ENCODE measurements at regions not wholly inside any gene's neighbourhood (a gene's known extent, or its start where the extent isn't known, plus 50 kb on each side); places are given as distances from the start of the nearest gene placed in this dataset.

- Histone ChIP-seq H3K27ac (no peak overlapping the region), H3K27me3 (no peaks in the 10 kb centered on the region), H3K4me1 (no peaks in the 10 kb centered on the region), H3K36me3 (no peaks in the 10 kb centered on the region), H3K4me3 (replicated peaks in 1 of 3) (no peak overlapping the region), H3K9me3 (no peaks in the 10 kb centered on the region)
- DNase-seq = no peak
- intact Hi-C loops (cut with DNase I) = loop anchor here (10.0 kb wide), 1 partner anchor 57 kb away; no protein-coding TSS in a partner anchor
- WGBS, 2 donors = 38 to 47% methylated on average over 1 of the region's 1 CpG
- no peak for TF ChIP-seq POLR2A (IDR thresholded peaks at IDR 0.05)
- TF ChIP-seq, protein P1, sequence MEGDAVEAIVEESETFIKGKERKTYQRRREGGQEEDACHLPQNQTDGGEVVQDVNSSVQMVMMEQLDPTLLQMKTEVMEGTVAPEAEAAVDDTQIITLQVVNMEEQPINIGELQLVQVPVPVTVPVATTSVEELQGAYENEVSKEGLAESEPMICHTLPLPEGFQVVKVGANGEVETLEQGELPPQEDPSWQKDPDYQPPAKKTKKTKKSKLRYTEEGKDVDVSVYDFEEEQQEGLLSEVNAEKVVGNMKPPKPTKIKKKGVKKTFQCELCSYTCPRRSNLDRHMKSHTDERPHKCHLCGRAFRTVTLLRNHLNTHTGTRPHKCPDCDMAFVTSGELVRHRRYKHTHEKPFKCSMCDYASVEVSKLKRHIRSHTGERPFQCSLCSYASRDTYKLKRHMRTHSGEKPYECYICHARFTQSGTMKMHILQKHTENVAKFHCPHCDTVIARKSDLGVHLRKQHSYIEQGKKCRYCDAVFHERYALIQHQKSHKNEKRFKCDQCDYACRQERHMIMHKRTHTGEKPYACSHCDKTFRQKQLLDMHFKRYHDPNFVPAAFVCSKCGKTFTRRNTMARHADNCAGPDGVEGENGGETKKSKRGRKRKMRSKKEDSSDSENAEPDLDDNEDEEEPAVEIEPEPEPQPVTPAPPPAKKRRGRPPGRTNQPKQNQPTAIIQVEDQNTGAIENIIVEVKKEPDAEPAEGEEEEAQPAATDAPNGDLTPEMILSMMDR (IDR thresholded peaks at IDR 0.05) = no peak
These were observed 892.2 kb upstream of the ACO1 start for GRCh38 chr9:31492229-31492628.

DNA sequence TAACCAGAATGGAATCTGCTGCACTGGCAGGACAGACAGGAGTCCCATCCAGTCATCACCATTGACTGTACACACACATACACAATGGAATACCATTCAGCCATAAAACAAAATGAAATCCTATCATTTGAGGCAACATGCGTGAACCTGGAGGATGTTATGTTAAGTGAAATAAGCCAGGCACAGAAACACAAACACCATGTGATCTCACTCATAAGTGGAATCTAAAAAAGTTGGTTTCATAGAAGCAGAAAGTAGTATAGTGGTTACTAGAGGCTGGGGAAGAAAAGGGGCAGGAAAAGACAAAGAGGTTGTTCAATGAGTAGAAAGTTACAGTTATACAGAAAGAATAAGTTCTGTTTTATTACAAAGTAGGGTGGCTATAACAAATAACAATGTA lies 884.0 kb upstream of the ACO1 start:
- DNase-seq = no peak
- Histone ChIP-seq H3K27ac (no peak overlapping the region), H3K4me1 (no peaks in the 10 kb centered on the region), H3K27me3 (no peaks in the 10 kb centered on the region), H3K4me3 (replicated peaks in 1 of 3) (no peak overlapping the region), H3K36me3 (no peaks in the 10 kb centered on the region), H3K9me3 (no peaks in the 10 kb centered on the region)
- intact Hi-C loops (cut with DNase I) = no loop called here
- TF ChIP-seq POLR2A (IDR thresholded peaks at IDR 0.05) = no peak
- TF ChIP-seq, protein P1 (IDR thresholded peaks at IDR 0.05) = no peak
- 75 to 86% methylated on average over 1 of the region's 1 CpG for WGBS, 2 donors

DNA sequence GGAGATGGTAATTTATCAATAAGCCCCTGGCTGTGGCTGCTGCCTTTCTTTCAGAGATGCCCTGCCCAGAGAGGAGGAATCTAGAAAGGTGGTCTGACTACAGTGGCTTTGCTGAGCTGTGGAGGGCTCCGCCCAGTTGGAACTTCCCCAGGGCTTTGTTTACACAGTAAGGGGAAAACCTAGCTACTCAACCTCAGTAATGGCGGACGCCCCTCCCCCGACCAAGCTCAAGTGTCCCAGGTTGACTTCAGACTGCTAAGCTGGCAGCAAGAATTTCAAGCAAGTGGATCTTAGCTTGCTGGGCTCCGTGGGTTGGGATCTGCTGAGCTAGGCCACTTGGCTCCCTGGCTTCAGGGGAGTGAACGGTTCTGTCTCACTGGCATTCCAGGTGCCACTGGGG lies 865.4 kb upstream of the ACO1 start:
- peak; percentile 6 to 11 for DNase-seq
- 23 to 41% methylated on average over 6 of the region's 6 CpGs for WGBS, 2 donors
- no peak overlapping the region for H3K4me3 ChIP-seq (replicated peaks in 1 of 3)
- no peaks in the 10 kb centered on the region for H3K4me1 ChIP-seq
- H3K27me3 ChIP-seq = no peaks in the 10 kb centered on the region
- TF ChIP-seq POLR2A (IDR thresholded peaks at IDR 0.05) = no peak
- TF ChIP-seq, protein P1 (IDR thresholded peaks at IDR 0.05) = no peak
- intact Hi-C loops (cut with DNase I) = no loop called here
- H3K27ac ChIP-seq = no peak overlapping the region
- H3K36me3 ChIP-seq = no peaks in the 10 kb centered on the region
- H3K9me3 ChIP-seq = no peaks in the 10 kb centered on the region

- H3K4me3 ChIP-seq (replicated peaks in 1 of 3) = no peak overlapping the region
- no peaks in the 10 kb centered on the region for H3K4me1 ChIP-seq
- no peak overlapping the region for H3K27ac ChIP-seq
- H3K9me3 ChIP-seq = no peaks in the 10 kb centered on the region
- no peak for DNase-seq
- intact Hi-C loops (cut with DNase I) = no loop called here
- no peaks in the 10 kb centered on the region for H3K36me3 ChIP-seq
- H3K27me3 ChIP-seq = no peaks in the 10 kb centered on the region
- TF ChIP-seq, protein P1 (IDR thresholded peaks at IDR 0.05) = no peak
- no peak for TF ChIP-seq POLR2A (IDR thresholded peaks at IDR 0.05)
- WGBS, 2 donors = 79 to 89% methylated on average over 5 of the region's 5 CpGs
These were observed 865.0 kb upstream of the ACO1 start for GRCh38 chr9:31519424-31519823.

DNA sequence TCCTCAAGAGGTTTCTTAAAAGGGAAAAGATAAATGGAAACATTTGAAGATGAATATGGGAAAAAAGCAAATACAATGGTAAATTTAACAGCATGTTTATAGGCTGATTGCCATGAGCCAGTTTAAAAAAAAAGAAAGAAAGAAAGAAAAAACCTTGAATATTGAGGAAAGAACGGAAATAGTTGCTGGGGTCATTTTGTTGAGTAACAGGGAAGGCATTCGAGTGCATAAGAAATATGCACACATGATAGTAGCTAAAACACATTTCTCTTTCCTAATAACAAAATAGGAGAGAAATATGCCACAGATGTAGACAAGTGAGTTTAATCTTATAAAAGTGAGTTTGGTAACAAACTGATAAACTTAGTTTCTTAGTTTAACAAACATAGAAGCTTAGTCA lies 864.6 kb upstream of the ACO1 start:
- H3K27ac ChIP-seq = no peak overlapping the region
- 90 to 91% methylated on average over 2 of the region's 2 CpGs for WGBS, 2 donors
- H3K27me3 ChIP-seq = no peaks in the 10 kb centered on the region
- no peaks in the 10 kb centered on the region for H3K4me1 ChIP-seq
- no peak overlapping the region for H3K4me3 ChIP-seq (replicated peaks in 1 of 3)
- no peaks in the 10 kb centered on the region for H3K9me3 ChIP-seq
- DNase-seq = no peak
- TF ChIP-seq, protein P1 (IDR thresholded peaks at IDR 0.05) = no peak
- TF ChIP-seq POLR2A (IDR thresholded peaks at IDR 0.05) = no peak
- no peaks in the 10 kb centered on the region for H3K36me3 ChIP-seq
- intact Hi-C loops (cut with DNase I) = no loop called here

All from thyroid gland (tissue), 4 donors.